ENCODE measurements at regions not wholly inside any gene's neighbourhood (a gene's known extent, or its start where the extent isn't known, plus 50 kb on each side); places are given as distances from the start of the nearest gene placed in this dataset.

DNA sequence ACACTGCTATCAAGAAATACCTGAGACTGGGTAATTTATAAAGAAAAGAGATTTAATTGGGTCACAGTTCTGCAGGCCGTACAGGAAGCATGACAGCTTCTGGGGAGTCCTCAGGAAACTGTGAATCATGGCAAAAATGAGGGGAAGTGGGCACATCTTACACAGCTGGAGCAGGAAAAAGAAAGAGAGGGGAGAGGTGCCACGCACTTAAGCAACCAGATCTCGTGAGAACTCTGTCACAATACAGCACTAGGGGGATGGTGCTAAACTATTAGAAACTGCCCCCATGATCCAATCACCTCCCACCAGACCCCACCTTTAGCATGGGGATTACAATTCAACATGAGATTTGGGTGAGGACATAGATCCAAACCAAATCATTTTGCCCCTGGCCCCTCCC is 105.5 kb upstream of the CPLX2 start:
- no peak for DNase-seq

DNA sequence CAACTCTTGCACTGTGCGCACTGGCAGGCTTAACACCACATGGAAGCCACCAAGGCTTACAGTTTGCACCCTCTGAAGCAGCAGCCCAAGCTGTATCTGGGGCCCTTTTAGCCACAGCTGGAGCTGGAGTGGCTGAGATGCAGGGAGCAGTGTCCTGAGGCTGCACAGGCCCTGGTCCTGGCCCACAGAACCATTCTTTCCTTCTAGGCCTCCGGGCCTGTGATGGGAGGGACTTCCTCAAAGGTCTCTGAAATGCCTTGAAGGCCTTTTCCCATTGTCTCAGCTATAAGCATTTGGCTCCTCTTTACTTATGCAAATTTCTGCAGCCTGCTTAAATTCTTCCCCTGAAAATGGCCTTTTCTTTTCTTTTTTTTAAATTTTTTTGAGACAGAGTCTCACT is 104.4 kb upstream of the CPLX2 start:
- DNase-seq: no peak

DNA sequence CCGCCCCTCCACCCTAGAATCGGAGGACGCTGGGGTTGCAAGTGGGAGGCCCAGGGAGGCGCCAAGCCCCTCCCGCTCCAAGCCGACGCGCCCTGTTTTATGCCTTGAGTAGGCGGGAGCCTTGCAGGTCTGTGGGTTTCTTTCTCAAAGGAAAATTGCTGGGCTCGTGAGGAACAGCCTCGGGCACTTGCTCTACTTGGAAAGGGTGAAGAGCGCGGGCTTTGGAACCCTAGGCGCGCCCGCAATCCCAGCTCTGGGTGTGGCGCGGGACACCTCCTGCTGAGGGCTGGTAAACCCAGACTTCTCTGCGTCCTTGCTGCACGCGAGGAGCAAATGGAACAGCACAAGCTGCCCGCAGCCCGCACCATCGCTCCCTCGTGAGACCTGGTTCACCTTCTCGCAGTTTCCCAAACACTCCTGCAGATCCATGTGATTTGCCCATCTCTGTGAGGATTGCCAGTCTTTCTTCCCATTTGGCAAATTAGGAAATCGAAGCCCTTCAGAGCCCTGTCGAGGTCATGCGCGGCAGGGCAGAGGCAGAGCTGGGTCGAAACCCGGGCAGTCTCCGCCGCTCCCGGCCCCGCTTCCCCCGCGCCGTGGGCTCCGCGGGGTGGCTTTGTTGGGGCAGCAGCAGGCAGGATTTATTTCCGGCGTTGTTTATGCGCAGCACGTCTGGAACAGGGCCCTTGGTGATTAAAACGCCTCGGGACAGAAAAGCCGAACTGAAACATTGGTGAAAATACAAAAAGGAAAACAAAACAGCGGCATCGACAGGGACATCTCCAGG is 98.4 kb upstream of the CPLX2 start:
- no peak for DNase-seq

DNA sequence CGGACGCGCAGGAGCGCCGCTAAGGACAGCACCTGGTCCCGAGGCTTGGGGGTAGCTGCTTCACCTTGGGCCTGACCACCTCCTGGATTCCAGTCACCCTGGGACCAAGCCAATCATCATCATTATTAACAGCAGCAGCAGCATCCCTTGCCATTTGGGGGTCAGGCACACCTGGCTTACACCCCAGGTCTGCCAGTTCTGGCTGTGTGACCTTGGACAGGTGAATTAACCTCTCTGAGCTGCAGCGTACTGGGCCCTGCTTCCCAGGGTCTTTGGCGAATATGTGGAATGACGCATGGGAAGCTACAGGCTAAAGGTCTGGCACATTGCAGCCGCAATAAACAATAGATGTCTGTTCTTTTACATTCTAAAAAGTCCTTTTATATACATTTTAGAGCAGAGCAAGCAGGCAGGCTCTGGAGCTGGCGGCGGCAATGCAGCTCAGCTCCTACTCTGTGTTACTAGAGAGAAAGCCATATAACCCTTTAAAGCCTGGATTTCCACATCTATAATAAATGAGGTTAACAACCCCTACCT is 97.8 kb upstream of the CPLX2 start:
- DNase-seq: no peak

DNA sequence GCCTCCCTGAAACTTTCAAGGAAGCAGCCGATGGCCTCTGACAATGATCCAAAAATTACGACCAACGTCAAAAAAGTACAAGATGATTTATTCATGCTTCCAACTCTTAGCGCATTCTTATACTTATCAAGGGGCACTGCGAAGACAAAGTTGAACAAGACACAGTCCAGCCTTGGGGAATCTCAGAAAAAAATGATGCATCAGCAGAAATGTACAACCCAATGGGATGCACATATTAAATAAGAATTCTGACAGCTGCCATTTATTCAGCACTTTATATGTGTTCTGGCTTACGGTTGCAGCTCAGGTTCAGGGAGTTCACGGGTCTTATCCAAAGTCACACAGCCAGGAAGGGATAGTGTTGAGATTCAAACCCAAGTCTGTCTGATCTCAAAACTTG is 96.0 kb upstream of the CPLX2 start:
- no peak for DNase-seq

DNA sequence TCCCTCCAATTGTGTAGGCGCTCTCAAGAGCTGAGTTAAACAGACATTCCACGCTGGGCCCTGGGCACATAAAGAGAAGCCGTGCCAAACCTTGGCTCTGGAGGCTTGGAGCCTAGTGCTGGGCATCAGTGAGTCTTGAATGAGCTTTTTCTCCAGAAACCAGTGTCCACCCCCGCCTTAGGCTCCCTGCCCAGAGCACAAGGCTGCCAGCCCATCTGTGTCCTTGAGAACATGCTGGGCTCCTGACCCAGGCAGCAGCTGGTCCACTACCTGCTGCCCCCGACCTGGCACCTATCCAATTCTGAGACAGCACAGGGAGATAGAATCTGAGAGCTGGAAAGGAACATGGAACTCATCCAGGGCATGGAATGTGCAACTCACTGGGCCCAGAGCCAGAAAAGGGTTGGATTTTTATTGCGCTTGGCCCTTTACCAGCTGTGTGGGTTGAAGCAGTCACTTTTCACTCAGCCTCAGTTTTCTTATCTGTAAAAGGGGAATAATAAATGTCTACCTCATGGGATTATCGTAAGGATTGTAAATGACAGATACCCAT is 92.4 kb upstream of the CPLX2 start:
- peak; percentile 94 for DNase-seq

DNA sequence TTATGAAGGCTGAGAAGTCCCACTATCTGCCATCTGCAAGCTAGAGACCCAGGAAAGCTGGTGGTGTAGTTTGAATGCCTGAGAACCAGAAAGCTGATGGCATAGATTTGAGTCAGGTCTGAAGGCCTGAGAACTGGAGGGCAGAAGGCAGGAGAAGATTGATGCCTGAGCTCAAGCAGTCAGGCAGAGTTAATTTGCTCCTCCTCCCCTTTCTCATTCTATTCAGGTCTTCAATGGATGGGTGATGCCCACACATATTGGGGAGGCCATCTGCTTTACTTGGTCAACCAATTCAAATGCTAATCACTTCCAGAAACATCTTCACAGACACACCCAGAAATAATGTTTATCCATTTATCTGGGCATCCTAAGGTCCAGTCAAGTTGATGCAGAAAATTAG is 87.6 kb upstream of the CPLX2 start:
- no peak for DNase-seq

DNA sequence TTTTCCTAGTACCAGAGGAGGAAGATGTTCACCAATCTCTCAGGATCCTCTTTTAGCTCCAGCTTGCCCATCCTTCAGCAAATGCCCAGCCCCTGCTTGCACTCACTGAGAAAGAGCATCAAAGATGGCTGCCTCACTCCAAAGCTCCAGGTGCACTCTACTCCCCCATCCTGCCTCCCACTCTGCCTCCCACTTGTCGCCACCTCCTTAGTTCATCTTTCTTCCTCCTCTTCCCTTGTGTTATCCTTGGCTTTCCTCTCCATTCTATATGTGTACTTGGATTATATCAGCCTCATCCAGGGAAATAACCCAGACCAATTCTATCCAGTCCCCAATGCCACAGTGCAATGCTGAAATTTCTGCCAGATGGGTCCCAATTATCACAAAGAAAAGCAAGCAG is 87.1 kb upstream of the CPLX2 start:
- no peak for DNase-seq

DNA sequence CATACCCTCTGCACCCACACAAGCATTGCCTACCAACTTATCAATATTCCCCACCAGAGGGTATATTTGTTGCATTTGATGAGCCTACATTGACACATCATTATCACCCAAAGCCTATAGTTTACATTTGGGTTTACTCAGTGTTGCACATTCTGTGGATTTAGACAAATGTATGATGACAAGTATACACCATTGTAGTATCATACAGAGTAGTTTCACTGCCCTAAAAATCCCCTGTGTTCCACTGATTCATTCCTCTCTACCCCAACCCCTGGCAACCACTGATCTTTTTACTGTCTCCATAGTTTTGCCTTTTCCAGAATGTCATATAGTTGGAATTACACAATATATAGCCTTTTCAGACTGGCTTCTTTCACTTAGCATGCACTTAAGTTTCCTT is 85.7 kb upstream of the CPLX2 start:
- DNase-seq: no peak

DNA sequence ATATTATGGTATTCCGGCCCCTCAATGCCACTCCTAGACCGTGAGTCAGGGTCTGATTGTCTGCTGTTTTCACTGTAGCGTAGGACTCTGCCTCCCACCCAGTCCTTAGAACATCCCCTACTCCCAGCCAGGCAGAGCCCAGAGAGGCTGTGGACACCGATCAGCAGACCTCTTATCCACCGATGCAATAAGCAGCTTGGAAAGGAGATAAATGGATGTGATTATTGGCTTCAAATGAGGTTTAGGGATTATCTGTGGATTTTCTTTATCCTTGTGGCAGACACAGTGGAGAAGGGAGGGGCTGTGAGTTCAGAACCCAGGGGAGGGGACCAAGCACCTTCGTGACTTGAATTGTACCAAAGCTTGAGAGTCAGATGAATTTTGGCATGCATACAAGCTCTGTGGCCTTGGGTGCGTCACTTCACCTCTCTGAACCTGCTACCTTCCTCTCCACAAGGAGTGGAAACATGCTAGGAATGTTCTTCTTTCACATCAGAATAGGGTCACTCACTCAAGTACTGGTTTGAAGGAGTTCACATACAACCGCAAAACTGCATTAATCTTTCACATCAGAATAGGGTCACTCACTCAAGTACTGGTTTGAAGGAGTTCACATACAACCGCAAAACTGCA is 83.1 kb upstream of the CPLX2 start:
- DNase-seq: no peak

DNA sequence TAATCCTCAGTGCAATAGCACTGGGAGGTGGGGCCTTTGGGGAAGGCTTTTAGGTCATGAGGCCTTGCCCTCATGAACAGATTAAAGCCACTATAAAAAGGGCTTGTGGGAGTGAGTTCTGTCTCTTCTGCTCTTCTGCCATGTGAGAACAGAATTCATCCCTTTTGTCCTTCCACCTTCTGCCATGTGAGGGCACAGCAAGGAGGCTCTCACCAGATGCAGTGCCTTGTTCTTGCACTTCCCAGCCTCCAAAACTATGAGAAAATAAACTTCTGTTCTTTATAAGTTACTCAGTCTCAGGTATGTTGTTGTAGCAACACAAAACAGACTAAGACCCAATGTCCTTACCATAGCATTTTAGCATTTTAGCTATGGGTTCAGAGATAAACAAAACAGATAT is 81.7 kb upstream of the CPLX2 start:
- DNase-seq: no peak

DNA sequence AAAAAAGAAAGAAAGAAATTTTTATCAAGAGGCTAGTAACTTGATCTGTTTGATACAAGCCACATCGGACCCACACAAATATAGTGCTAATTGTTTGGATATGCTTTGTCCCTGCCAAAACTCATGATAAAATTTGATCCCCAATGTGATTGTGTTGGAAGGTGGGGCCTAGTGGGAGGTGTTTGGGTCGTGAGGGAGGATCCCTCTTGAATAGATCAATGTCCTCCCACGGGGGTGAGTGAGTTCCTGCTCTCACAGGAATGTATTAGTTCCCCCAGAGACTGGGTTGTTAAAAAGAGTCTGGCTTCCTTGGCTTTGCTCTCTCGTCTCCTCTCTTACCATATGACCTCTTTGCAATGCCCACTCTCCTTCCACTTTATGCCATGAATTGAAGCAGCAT is 80.6 kb upstream of the CPLX2 start:
- no peak for DNase-seq

DNA sequence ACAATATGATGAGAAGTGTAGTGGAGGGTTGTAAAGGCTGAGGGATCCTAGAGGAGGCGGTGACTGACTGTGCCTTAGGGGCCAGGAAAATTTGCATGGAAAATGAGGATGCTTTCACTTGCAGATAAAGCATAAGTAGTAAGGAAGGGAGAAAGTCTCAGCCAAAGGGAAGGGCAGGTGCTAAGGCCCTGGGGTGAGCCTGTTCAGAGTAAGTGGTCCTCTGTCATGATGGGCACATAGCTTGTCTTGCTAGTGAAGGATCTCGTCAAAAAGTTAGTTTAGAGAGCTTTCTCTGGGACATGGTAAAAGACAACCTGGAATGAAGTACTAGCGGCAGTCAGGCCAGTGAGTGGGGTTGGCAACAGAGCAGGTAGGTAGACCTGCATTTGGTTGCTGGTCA is 75.4 kb upstream of the CPLX2 start:
- no peak for DNase-seq

DNA sequence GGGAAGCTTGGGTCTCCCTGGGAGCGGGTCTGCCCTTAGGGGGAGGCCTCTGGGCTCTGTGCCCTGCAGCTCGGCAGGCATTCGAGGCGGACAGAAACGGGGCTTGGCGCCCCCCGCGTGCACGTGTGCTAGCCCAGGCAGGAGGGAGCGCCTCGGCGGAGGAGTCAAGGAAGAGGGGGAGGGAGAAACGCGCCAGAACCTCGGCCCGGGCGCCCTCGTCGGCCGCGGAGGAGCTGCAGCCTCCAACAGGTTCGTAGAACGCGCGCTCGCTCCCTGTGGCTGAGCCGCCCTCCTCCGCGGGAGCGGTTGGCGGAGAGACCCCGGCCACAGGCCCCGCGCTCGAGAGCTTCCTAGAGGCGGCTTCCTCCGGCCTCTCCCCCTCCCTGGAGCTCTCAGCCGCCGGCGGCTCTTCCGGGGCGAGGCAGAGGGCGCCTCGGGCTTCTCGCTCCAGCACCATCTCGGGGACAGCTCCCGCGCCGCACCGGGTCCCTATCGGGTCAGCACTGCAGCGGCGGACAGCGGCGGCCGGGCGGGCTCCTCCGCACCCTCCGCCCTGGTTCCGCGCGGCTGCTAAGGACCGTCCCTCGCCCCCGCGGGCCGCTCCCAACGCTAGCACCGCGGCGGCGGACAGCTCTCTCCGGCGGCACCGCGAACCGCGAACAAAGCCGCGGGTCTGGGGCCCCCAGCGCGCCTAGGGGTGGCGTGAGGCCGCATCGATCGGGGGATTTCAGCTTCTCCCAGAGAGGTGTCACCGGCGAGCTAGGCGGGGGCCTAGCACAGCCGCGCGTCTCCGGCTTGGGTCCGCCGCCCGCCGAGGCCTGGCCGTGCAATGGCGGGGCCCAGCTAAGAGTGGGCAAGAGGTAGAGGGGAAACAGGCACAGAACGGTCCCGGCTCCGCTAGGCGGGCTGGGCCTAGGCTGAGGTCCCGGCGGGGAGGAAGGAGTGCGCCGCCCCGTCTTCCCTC is 74.6 kb upstream of the CPLX2 start:
- DNase-seq: peak; percentile 69

DNA sequence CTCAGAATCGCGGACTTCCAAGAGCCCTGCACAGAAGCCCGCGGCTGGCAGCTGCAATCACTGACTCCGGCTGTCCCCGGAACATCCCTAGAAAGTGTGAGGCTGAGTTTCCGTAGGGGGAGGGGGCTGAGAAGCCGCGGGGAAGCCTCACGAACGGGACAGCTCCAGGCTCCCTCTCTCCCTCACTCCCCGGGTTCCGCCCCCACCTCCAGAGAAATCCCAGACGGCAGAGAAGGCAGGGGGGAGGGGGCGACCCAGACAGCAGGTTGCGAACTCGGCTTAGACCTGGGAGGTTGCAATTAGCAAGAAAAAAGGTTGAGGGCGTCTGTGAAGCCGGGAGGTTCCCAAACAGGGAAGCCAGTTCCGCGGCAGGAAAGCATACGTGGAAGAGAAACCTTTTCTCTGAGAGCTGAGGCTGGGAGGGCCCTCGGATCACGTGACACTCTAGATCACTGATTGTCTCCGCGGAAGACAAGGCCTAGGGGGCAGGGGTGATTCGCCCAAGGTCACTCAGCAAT is 73.8 kb upstream of the CPLX2 start:
- peak; percentile 68 for DNase-seq

DNA sequence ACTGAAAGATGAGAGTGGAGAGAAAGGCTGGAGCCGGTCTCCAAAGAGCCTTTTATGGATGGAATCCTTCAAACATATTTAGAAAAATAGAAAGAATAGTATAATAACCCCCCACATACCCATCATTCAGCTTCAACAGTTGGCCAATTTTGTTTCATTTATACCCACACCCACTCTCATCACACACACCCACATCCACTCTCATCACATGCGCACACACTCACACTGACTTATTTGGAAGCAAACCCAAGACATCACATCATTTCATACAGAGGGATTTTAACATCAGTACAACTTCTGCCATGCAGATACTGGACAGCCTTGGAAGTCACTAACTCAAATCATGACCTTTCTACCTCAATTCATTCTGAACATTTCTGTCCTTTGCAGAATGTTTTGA is 72.8 kb upstream of the CPLX2 start:
- no peak for DNase-seq

DNA sequence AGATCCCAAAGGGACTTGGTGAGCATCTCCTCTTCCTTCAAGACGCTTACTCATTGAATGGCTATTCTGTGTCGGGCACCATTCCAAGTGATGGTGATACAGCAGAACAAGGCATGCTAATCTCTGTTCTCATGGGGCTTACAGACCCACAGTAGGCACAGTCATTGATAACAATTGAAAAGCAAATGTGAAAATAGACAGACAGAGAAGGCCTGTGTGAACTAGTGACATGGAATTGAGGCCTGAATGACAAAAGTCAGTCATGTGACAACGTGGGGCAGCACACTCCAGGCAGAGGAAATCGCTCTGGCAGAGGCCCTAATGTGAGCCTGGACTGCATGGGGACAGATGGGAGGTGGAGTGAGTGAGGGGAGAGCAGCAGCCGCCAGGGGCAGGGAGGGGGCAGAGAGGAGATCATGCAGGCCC is 70.7 kb upstream of the CPLX2 start:
- peak; percentile 33 for DNase-seq

DNA sequence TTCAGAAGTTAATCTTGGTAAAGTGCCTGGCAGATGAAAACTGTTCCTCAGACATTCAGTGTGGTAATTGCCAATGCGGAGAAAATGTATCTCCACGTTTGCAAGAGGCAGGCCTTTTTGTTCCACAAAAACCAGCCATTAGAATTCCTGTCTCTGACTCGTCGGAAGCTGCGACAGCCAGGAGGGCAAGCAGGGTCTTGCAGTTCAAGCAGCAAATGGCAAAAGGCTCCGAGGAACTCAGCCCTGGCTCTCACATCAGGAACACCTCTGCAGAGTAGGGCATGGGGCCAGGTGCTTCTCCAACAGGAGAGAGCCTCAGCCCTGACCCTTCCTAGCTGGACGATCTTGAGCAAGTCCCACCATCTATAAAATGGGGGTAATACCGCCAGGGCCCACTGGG is 69.0 kb upstream of the CPLX2 start:
- no peak for DNase-seq

DNA sequence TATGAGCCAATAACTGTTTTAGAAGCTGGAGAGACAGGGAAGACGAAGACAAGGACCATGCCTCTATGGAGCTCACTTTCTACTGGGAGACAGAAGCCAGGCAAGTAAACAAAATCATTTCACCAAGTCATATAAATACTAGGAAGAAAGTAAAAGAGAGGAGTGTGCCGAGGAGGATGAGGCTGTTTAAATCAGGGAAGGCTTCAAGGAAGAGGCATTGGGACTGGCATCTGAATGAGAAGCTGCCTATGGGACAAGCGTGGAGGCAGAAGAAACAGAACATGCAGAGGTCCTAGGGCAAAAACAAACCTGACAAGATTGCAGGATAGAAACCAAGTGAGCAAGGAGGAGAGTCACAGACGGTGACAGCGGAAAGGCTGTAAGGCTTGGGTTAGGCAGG is 68.1 kb upstream of the CPLX2 start:
- DNase-seq: no peak

DNA sequence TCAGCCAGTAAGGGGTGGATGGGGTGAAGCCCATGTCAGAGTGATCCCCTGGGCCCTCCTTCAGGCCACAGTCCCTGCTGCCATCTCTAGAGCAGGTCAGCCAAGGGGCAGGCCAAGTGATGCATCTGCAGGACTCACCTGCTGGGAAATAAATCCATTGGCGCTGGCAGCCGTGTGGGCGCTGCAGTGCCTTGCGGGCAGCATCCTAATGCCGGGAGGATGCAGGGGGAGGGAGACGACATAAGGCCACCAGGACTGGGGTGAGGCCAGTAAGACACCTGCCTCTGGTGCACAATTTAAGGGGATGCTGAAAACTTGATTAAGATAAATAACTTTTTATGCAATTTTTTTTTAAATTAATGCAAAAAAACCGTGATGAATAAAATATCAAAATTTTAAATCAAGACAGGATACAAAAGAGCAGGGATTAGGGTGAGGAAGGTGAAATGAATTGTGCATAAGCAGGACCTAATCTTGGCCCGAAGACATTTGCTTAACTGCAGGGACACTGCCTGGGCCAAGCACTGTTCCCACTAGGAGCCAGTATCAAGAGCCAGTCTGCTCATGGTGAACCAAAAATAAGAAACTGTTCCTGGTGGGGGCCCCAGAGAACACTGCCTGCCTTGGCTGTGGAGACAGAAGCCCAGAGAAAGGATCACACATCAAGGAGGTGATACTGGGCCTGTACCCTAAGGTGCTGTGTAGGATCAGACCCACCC is 67.5 kb upstream of the CPLX2 start:
- no peak for DNase-seq

DNA sequence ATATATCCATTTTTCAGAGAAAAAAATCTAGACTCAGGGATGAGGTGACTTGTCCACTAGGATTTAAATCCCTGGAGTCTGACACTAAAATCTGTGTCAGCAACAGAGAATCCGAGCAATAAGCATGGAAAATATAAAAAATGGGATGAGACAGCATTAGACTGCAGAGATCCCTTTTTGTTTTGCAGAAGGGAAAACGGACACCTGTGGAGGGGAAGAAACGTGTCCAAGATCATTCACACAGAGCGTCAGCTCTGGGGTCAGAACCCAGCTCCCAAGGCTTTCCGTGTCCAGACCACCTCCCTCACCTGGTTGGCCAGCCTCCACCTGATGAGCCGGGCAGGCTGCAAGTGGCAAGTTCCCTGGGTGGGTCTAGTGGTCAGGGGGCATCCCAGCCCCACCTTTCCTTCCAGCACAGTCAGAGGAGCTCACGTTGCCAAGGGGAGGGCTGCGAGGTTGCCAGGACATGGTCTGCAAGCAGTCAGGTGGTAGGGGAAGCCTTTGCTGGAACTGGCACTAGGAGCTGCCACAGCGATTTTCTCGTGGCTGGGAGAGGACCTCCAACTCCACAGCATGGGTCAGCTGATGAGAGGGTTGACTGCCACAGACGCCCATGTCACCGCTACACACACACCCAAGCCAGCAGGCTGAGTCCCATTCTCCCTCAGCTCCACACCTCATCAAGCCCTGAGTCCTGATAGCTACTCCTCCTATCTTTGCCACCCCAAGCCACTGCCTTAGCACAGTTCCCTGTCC is 65.9 kb upstream of the CPLX2 start:
- no peak for DNase-seq
